ENCODE measurements at regions not wholly inside any gene's neighbourhood (a gene's known extent, or its start where the extent isn't known, plus 50 kb on each side); places are given as distances from the start of the nearest gene placed in this dataset.

DNA sequence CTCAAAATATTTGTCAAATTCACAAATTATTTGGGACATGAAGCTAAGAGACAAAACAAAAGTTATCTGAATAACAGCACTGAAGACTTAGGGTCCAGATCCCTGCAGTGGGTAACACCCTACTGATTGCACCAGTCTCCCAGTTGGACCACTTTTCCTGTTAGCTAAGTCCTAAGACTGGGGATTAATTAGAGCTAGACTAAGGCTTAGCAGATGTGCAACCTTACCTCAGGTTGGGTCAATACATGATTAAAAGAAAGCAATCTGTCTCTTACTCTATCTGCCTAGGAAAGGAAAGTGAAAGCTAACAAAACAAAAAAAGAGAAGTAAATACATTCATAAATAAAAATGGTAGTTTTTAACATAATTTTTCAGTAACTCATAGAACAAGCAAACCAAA is 737.2 kb upstream of the CHRM3 start:
- H3K27ac ChIP-seq (ENCODE audit: insufficient read depth, low read depth, low read length), result no peak overlapping the region
- no peaks in the 10 kb centered on the region for H4K20me1 ChIP-seq (replicated peaks; ENCODE audit: control insufficient read depth, extremely low read depth, insufficient read depth, low read length)
- H2AFZ ChIP-seq (ENCODE audit: low read depth, low read length), result no peak overlapping the region
- no peaks in the 10 kb centered on the region for H3K9me1 ChIP-seq (replicated peaks; ENCODE audit: control insufficient read depth, extremely low read depth, insufficient read depth, low read length)
- no peaks in the 10 kb centered on the region for H3K27me3 ChIP-seq (ENCODE audit: control insufficient read depth in 2 of 2, insufficient read depth in 2 of 2, low read length in 2 of 2)
- ChIA-PET CTCF (no interaction called here), POLR2A (no interaction called here)
- no peak overlapping the region for H3K4me2 ChIP-seq (ENCODE audit: insufficient read depth, low read length)
- no peaks in the 10 kb centered on the region for H3K79me2 ChIP-seq (ENCODE audit: control insufficient read depth, insufficient read depth, low read length)
- no peak overlapping the region for H3K4me3 ChIP-seq (replicated peaks in 1 of 3; ENCODE audit: insufficient read depth in 1 of 3, low read depth in 1 of 3, low read length in 3 of 3)
- H3K9me3 ChIP-seq (replicated peaks; ENCODE audit: control insufficient read depth, insufficient read depth, low read length), result peaks cover 2% of the 10 kb centered on the region
- dilution Hi-C loops (cut with MboI; ENCODE audit: extremely low pct_ligation_motif_present, low sequenced_read_pairs) (no loop called here), intact Hi-C loops (cut with micrococcal nuclease) (no loop called here)
- BruUV-seq (replicated peaks), result no TSS peak
- H3K4me1 ChIP-seq (ENCODE audit: control insufficient read depth, extremely low read depth, insufficient read depth, low read length), result no peaks in the 10 kb centered on the region
- H3K36me3 ChIP-seq (ENCODE audit: control insufficient read depth in 2 of 2, extremely low read depth in 1 of 2, insufficient read depth in 2 of 2, low read length in 2 of 2), result no peaks in the 10 kb centered on the region
- FAIRE-seq, result no peak
- no peak for TF ChIP-seq MYC (IDR thresholded peaks at IDR 0.05; ENCODE audit: low read depth, low read length)
- TF ChIP-seq, protein P1, sequence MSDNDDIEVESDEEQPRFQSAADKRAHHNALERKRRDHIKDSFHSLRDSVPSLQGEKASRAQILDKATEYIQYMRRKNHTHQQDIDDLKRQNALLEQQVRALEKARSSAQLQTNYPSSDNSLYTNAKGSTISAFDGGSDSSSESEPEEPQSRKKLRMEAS (IDR thresholded peaks at IDR 0.05; ENCODE audit: insufficient read depth, insufficient read length), result no peak
- TF ChIP-seq, protein P2, sequence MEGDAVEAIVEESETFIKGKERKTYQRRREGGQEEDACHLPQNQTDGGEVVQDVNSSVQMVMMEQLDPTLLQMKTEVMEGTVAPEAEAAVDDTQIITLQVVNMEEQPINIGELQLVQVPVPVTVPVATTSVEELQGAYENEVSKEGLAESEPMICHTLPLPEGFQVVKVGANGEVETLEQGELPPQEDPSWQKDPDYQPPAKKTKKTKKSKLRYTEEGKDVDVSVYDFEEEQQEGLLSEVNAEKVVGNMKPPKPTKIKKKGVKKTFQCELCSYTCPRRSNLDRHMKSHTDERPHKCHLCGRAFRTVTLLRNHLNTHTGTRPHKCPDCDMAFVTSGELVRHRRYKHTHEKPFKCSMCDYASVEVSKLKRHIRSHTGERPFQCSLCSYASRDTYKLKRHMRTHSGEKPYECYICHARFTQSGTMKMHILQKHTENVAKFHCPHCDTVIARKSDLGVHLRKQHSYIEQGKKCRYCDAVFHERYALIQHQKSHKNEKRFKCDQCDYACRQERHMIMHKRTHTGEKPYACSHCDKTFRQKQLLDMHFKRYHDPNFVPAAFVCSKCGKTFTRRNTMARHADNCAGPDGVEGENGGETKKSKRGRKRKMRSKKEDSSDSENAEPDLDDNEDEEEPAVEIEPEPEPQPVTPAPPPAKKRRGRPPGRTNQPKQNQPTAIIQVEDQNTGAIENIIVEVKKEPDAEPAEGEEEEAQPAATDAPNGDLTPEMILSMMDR (IDR thresholded peaks at IDR 0.05; ENCODE audit: extremely low read depth in 1 of 2, insufficient read depth in 1 of 2, low read depth in 1 of 2, low read length in 2 of 2), result no peak
- TF ChIP-seq POLR2A (IDR thresholded peaks at IDR 0.05; ENCODE audit: low read depth, low read length), result no peak
- no peak overlapping the region for H3K9ac ChIP-seq (replicated peaks; ENCODE audit: extremely low read depth, insufficient read depth, low read length)
- DNase-seq (ENCODE audit: low read depth, low spot score), result no peak

DNA sequence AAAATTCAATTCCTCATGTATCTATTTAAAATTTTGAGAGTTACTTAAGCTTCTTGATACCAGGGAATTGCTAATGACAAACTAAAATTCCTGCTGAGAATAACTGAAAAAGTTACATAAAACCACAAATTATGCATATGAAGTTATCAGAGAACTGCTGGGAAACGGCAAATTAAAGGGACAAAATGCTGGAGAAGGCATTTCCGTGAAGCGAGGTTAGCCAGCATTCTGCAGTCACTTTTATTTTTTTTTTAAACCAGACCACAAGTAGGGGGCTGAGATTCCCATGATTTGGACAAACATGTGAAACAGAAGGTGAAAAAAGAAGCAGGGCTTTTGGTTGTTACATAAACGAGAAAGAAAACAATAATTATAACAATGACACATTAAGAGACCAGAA is 737.6 kb upstream of the CHRM3 start:
- Histone ChIP-seq H3K9me3 (replicated peaks; ENCODE audit: control insufficient read depth, insufficient read depth, low read length) (peaks cover 2% of the 10 kb centered on the region), H3K79me2 (ENCODE audit: control insufficient read depth, insufficient read depth, low read length) (no peaks in the 10 kb centered on the region), H3K27me3 (ENCODE audit: control insufficient read depth in 2 of 2, insufficient read depth in 2 of 2, low read length in 2 of 2) (no peaks in the 10 kb centered on the region), H3K27ac (ENCODE audit: insufficient read depth, low read depth, low read length) (no peak overlapping the region), H3K4me2 (ENCODE audit: insufficient read depth, low read length) (no peak overlapping the region), H3K4me3 (replicated peaks in 1 of 3; ENCODE audit: insufficient read depth in 1 of 3, low read depth in 1 of 3, low read length in 3 of 3) (no peak overlapping the region), H3K9me1 (replicated peaks; ENCODE audit: control insufficient read depth, extremely low read depth, insufficient read depth, low read length) (no peaks in the 10 kb centered on the region), H4K20me1 (replicated peaks; ENCODE audit: control insufficient read depth, extremely low read depth, insufficient read depth, low read length) (no peaks in the 10 kb centered on the region), H3K36me3 (ENCODE audit: control insufficient read depth in 2 of 2, extremely low read depth in 1 of 2, insufficient read depth in 2 of 2, low read length in 2 of 2) (no peaks in the 10 kb centered on the region), H2AFZ (ENCODE audit: low read depth, low read length) (no peak overlapping the region), H3K9ac (replicated peaks; ENCODE audit: extremely low read depth, insufficient read depth, low read length) (no peak overlapping the region), H3K4me1 (ENCODE audit: control insufficient read depth, extremely low read depth, insufficient read depth, low read length) (no peaks in the 10 kb centered on the region)
- intact Hi-C loops (cut with micrococcal nuclease), result no loop called here
- no TSS peak for BruUV-seq (replicated peaks)
- DNase-seq (ENCODE audit: low read depth, low spot score) (no peak), FAIRE-seq (no peak)
- CTCF ChIA-PET, result no interaction called here
- dilution Hi-C loops (cut with MboI; ENCODE audit: extremely low pct_ligation_motif_present, low sequenced_read_pairs), result no loop called here
- TF ChIP-seq, protein P1 (IDR thresholded peaks at IDR 0.05; ENCODE audit: insufficient read depth, insufficient read length), result no peak
- TF ChIP-seq POLR2AphosphoS5 (IDR thresholded peaks at IDR 0.05; ENCODE audit: insufficient read depth, low read depth, low read length), result no peak
- TF ChIP-seq, protein P2 (IDR thresholded peaks at IDR 0.05; ENCODE audit: extremely low read depth in 1 of 2, insufficient read depth in 1 of 2, low read depth in 1 of 2, low read length in 2 of 2), result no peak
- TF ChIP-seq FOS (IDR thresholded peaks at IDR 0.05; ENCODE audit: borderline replicate concordance, insufficient read depth, low read length), result no peak
- no peak for TF ChIP-seq MYC (IDR thresholded peaks at IDR 0.05; ENCODE audit: low read depth, low read length)
- POLR2A ChIA-PET, result no interaction called here

Data from endothelial cell of umbilical vein (primary cell).